ENCODE measurements at regions not wholly inside any gene's neighbourhood (a gene's known extent, or its start where the extent isn't known, plus 50 kb on each side); places are given as distances from the start of the nearest gene placed in this dataset.

DNA sequence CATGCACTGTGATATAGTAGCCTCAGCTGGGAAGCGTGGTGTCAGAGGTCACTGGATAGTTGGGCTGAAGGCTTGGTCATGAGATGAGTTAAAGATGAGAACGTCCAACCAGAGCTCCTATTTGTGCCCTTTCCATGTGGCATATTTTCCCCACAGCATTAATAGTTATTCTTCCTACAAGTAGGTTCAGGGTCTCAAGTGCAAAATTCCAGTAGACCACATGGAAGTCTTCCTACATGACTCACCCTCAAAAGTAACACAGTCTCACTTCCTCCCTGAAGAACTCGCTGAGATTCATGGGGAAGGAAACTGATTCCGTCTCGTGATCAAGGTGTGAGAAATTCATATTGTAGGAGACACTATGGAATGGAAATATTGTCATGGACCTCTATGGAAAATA, 1212.5 kb upstream of the PRKX start:
- peak; percentile 8 for DNase-seq (ENCODE audit: low spot score)
- no peak for FAIRE-seq

- no peak for FAIRE-seq
These were observed 1195.9 kb upstream of the PRKX start for GRCh38 chrX:4909348-4909747.

DNA sequence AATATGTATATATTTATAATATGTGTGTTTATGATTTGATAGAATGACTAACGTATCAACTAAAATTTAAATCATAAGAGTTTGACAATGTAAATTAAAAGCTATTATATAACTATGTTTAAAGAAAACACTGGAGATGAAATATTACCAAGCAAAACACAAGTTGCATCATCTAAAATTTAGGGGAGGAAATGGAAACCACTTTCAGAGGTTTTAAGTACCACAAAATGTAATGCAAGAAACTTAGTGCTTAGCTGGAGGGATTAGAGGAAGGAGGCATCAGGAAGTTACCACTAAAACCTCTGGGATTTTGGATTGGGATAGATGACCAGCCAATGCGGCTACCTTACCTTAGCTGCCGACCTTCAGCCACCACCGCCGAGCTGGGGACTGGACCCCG, 1192.1 kb upstream of the PRKX start:
- no peak for FAIRE-seq
- no peak for DNase-seq (ENCODE audit: low spot score)

More at GRCh38 chrX:4909348-4909747, 1195.9 kb upstream of the PRKX start:
- no peak for DNase-seq (ENCODE audit: low spot score)

DNA sequence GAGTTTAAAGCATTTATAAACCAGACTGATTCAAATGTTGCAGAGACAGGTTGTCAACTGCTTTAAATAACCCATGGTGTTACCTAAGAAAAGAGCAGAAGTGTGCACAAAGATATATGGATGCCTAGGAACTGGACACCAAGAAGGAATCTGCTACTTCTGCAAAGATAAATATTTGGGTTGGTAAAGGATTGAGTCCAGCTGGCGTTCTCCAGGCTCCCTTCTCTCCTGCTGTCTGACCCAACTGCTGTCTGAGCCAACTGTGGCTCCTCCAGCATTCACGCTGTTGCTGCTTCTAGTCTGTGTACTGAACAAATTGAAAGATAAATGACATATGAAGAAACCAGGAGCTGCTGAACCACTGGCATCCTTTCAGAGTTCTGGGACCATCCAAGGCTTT, 1167.8 kb upstream of the PRKX start:
- no peak for FAIRE-seq
- DNase-seq (ENCODE audit: low spot score) = no peak

DNA sequence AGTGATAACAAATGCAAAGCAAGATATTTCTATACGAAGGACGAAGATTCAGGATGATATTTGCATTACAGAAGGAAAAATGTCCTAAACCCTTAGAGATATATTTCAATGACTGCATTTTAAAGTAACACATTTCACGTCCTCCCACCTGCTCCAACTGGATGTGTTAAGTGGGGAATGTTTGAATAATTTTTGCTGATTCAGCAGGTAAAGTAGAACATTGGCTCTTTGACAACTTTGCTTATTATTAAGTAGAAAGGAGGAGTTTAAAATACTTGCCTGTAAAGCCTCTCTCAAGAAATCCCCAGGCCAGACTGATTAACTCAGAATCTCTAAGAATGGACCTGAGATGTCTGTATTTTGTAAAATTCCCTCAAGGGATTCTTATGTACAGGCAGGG, 1165.2 kb upstream of the PRKX start:
- FAIRE-seq (no peak), DNase-seq (ENCODE audit: low spot score) (no peak)

DNA sequence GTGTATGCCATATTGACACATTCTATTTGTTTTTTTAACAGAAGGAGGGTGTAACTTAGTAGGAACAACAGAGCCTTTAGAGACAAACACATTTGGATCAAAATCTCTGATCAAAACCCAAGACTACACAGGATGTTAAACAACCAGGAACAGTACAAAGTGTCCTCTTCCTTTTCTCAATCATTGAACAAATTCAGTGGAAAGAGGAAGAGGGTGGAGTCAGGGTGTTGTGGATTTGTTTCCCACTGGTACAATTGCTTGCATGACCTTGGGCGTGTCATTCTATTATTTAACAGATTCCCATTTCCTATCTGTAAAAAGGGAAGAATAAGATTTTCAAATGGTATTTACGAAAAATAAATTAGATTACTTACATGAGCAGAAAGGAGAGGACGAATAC, 1162.8 kb upstream of the PRKX start:
- FAIRE-seq (no peak), DNase-seq (ENCODE audit: low spot score) (no peak)

- DNase-seq (ENCODE audit: low spot score) = no peak
- no peak for FAIRE-seq
These were observed 1138.1 kb upstream of the PRKX start for GRCh38 chrX:4851534-4851933.

- FAIRE-seq = no peak
- DNase-seq (ENCODE audit: low spot score) = no peak
These were observed 1136.9 kb upstream of the PRKX start for GRCh38 chrX:4850312-4850711.

GRCh38 chrX:4844376-4844775, 1130.9 kb upstream of the PRKX start:
- DNase-seq (ENCODE audit: low spot score) (no peak), FAIRE-seq (no peak)

DNA sequence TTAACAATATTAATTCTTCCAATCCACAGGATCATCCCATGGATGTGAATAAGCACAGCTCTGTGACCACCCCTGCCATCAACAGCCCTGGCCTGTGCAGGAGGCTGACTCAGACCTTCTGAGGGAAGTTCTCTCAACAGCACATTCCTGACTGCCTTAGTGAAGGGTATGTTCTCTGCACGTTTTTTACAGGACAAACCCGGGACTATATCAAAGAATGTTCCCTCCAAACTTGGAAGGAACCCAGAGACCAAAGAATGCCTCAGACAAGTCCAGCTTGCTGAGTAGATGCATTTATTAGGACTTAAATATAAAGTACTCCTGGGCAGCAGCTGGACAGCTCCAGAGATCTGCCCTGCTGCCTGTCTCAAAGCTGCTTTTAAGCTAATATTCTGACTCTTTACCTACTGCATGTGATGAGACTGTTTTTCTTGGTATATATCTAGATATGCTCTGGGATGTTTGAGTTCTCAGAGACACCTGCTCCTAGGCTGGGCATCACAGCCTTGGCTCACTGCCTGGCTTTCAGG, 1127.8 kb upstream of the PRKX start:
- peak; percentile 6 for DNase-seq (ENCODE audit: low spot score)
- no peak for FAIRE-seq

GRCh38 chrX:4831574-4831973, 1118.1 kb upstream of the PRKX start:
- no peak for FAIRE-seq
- DNase-seq (ENCODE audit: low spot score) = no peak

GRCh38 chrX:4830880-4831557, 1117.6 kb upstream of the PRKX start:
- peak; percentile 10 for DNase-seq (ENCODE audit: low spot score)
- FAIRE-seq = no peak

GRCh38 chrX:4825550-4825949, 1112.1 kb upstream of the PRKX start:
- FAIRE-seq = no peak
- DNase-seq (ENCODE audit: low spot score) = no peak

DNA sequence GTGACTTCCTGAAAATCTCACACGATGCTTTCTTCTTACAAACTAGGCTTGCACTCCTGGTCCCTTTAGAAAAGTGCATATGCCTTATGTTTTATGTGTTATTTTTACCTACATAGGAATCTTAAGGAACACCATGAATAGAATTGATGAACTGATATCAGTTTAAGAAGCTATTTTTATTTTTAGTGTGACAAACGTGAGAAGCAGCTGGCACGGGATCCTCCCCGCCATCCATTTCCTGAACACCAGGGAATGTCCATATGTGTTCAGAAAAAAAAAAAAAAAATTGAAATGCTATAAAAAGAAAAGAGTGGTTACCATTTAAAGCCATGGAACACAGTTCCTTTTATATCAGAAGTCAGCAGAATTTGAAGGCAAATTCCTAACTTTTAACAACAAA, 1096.1 kb upstream of the PRKX start:
- FAIRE-seq = no peak
- no peak for DNase-seq (ENCODE audit: low spot score)

GRCh38 chrX:4805502-4805901, 1092.1 kb upstream of the PRKX start:
- DNase-seq (ENCODE audit: low spot score) (no peak), FAIRE-seq (no peak)

DNA sequence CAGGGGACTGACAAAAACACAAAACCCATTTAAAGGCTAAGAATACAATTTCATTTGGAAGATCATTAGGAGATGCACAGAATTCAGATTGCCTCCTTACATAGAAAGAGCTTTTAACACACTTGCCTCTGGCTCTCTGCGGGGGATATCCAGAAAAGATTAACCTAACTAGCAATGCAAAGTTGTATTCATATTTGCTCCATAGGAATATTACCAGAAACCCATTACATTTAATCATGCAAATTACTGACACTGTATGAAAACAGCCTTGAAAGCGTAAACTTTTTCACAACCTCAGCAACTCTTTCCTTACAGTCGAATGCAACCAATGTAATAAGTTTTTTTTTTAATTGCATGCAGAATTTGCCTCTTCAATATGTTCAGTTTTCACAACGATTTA, 1087.3 kb upstream of the PRKX start:
- FAIRE-seq = no peak
- DNase-seq (ENCODE audit: low spot score) = no peak

GRCh38 chrX:4787971-4788370, 1074.5 kb upstream of the PRKX start:
- DNase-seq (ENCODE audit: low spot score) = no peak
- FAIRE-seq = no peak

DNA sequence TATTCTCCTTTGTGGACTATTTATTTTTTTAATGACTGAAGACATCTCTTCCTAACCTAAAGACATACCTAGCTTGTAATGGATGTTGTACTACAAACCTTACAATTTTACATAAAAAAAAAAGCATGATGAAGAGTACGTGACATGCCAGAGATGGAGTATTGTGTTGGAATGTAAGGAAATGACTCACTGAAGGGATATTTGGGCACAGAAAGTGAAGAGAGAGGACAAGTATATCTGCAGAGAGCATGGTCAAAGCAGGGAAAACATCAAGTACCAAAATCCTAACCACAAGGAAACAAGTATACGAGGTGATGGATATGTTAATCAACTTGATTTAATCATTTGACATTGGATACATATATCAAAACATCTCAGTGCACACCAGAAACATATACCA, 1051.4 kb upstream of the PRKX start:
- DNase-seq (ENCODE audit: low spot score) (peak; percentile 7), FAIRE-seq (no peak)

- FAIRE-seq (no peak), DNase-seq (ENCODE audit: low spot score) (no peak)
These were observed 1048.7 kb upstream of the PRKX start for GRCh38 chrX:4762196-4762595.

GRCh38 chrX:4754878-4755604, 1041.6 kb upstream of the PRKX start:
- no peak for FAIRE-seq
- DNase-seq (ENCODE audit: low spot score) = no peak

- FAIRE-seq = no peak
- no peak for DNase-seq (ENCODE audit: low spot score)
These were observed 1027.6 kb upstream of the PRKX start for GRCh38 chrX:4741024-4741423.

DNA sequence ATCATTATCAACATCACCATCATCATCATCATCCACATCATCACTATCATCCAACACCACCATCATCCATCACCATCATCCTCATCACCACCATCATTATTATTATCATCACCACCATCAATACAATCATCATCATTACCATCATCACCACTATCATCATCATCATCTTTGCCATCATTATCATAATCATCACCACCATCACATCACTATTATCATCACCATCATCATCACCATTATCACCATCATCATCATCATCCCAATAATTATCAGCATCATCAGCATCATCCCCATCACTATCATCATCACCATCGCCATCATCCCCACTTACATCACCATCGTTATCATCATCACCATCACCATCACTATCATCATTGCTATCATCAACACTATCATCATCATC, 1021.9 kb upstream of the PRKX start:
- FAIRE-seq (no peak), DNase-seq (ENCODE audit: low spot score) (no peak)

Data from urothelium cell line (cell line).